Activated CD8-positive, alpha-beta memory T cell treated with anti-CD3 and anti-CD28 coated beads, Interleukin-2, amount 50 U/mL, for 48 hours (primary cell): ENCODE measurements at regions not wholly inside any gene's neighbourhood (a gene's known extent, or its start where the extent isn't known, plus 50 kb on each side); places are given as distances from the start of the nearest gene placed in this dataset.
"Not testable (repeated sequence)": the region's sequence is repeated elsewhere in the genome, so short reads cannot be mapped to it uniquely, and the experiment has no call there.

Experiments used
- DNase-seq: peaks from one replicate; pipeline ENCODE4 v3.0.0-alpha.2; 2020

GRCh38 chr4:36609661-36610060 is 328.2 kb downstream of the DTHD1 start:
- no peak for DNase-seq

GRCh38 chr4:36610628-36611027 is 329.2 kb downstream of the DTHD1 start:
- no peak for DNase-seq

- DNase-seq, result not testable (repeated sequence)
Observed at GRCh38 chr4:36613142-36613541, 331.7 kb downstream of the DTHD1 start.

- DNase-seq, result no peak
Observed at GRCh38 chr4:36614011-36614410, 332.6 kb downstream of the DTHD1 start.

- DNase-seq, result no peak
Observed at GRCh38 chr4:36618102-36618501, 336.7 kb downstream of the DTHD1 start.

GRCh38 chr4:36624030-36624429 is 342.6 kb downstream of the DTHD1 start:
- DNase-seq, result no peak

GRCh38 chr4:36638273-36638811 is 356.9 kb downstream of the DTHD1 start:
- no peak for DNase-seq

- DNase-seq, result no peak
Observed at GRCh38 chr4:36640876-36641275, 359.5 kb downstream of the DTHD1 start.

- DNase-seq, result no peak
Observed at GRCh38 chr4:36651253-36651652, 369.8 kb downstream of the DTHD1 start.

GRCh38 chr4:36652857-36653256 is 371.4 kb downstream of the DTHD1 start:
- DNase-seq, result no peak

GRCh38 chr4:36665985-36666527 is 384.6 kb downstream of the DTHD1 start:
- no peak for DNase-seq

- DNase-seq, result no peak
Observed at GRCh38 chr4:36675436-36675835, 394.0 kb downstream of the DTHD1 start.

- DNase-seq, result no peak
Observed at GRCh38 chr4:36676139-36677050, 395.0 kb downstream of the DTHD1 start.

GRCh38 chr4:36677112-36677511 is 395.7 kb downstream of the DTHD1 start:
- DNase-seq, result no peak

GRCh38 chr4:36677874-36678273 is 396.5 kb downstream of the DTHD1 start:
- DNase-seq, result no peak

GRCh38 chr4:36687681-36688080 is 406.3 kb downstream of the DTHD1 start:
- DNase-seq, result no peak

- DNase-seq, result no peak
Observed at GRCh38 chr4:36692586-36692985, 411.2 kb downstream of the DTHD1 start.

GRCh38 chr4:36702245-36702644 is 420.8 kb downstream of the DTHD1 start:
- DNase-seq, result no peak

- no peak for DNase-seq
Observed at GRCh38 chr4:36704289-36704688, 422.9 kb downstream of the DTHD1 start.

- DNase-seq, result no peak
Observed at GRCh38 chr4:36709991-36710390, 428.6 kb downstream of the DTHD1 start.

GRCh38 chr4:36712013-36712412 is 430.6 kb downstream of the DTHD1 start:
- DNase-seq, result no peak

GRCh38 chr4:36716874-36717273 is 435.5 kb downstream of the DTHD1 start:
- no peak for DNase-seq

- no peak for DNase-seq
Observed at GRCh38 chr4:36719425-36719824, 438.0 kb downstream of the DTHD1 start.

- DNase-seq, result no peak
Observed at GRCh38 chr4:36722986-36723385, 441.6 kb downstream of the DTHD1 start.
